RWPE1 (cell line): ENCODE measurements at regions not wholly inside any gene's neighbourhood (a gene's known extent, or its start where the extent isn't known, plus 50 kb on each side); places are given as distances from the start of the nearest gene placed in this dataset.

Experiments
- CTCF ChIA-PET: fragments of 350-600 bp; sonication (Branson Sonifier 250); formaldehyde crosslinking; extraction: SDS; loops from one replicate; lab custom pipeline; 2021; lab: Yijun Ruan, JAX
- POLR2A ChIA-PET: fragments of 400-600 bp; formaldehyde crosslinking; extraction: SDS; loops from one replicate; lab custom pipeline; 2020; ENCODE audit warnings: antibody characterized with exemption; ENCODE audit not compliant: low non-redundant PET; lab: Yijun Ruan, JAX
- DNase-seq: peaks from one replicate; pipeline ENCODE4 v3.0.0; 2012; ENCODE audit warnings: low spot score
- H3K27ac ChIP-seq: fragments of 450-650 bp; 2 replicates; pipeline ENCODE4 v1.5.1; 2017
- TF ChIP-seq, protein P1 (sequence below): fragments of 450-650 bp; conservative IDR thresholded peaks from 2 replicates; pipeline ENCODE4 v1.5.1; 2017; ENCODE audit warnings: low read depth, mild to moderate bottlenecking

GRCh38 chr17:79509008-79509407 lies 101.8 kb downstream of the RBFOX3 start:
- no peak for DNase-seq
- TF ChIP-seq, protein P1, sequence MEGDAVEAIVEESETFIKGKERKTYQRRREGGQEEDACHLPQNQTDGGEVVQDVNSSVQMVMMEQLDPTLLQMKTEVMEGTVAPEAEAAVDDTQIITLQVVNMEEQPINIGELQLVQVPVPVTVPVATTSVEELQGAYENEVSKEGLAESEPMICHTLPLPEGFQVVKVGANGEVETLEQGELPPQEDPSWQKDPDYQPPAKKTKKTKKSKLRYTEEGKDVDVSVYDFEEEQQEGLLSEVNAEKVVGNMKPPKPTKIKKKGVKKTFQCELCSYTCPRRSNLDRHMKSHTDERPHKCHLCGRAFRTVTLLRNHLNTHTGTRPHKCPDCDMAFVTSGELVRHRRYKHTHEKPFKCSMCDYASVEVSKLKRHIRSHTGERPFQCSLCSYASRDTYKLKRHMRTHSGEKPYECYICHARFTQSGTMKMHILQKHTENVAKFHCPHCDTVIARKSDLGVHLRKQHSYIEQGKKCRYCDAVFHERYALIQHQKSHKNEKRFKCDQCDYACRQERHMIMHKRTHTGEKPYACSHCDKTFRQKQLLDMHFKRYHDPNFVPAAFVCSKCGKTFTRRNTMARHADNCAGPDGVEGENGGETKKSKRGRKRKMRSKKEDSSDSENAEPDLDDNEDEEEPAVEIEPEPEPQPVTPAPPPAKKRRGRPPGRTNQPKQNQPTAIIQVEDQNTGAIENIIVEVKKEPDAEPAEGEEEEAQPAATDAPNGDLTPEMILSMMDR = no peak
- ChIA-PET CTCF (no interaction called here), POLR2A (no interaction called here)
- no peak overlapping the region for H3K27ac ChIP-seq

DNA sequence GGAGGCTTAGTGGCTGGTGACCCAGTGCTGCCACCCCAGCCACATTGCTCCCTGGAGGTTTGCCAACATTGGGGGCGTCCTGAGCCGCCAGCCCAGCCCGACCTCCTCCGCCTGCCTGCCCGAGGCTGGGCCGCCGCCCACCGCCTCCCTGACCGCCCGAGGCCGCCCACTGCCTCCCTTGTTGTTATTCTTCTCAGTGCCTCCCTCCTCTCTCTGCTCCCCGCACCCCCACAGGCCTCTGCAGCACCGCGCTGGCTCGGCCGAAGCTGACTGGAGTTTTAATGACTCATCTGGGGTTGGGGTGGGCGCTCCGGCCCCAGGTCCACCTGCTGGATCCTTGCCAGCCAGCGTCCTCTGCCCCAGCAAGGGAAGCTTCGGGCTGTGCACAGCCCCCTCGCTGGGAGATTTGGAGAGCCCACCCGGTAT lies 102.5 kb downstream of the RBFOX3 start:
- ChIA-PET CTCF (no interaction called here), POLR2A (no interaction called here)
- H3K27ac ChIP-seq = no peak overlapping the region
- no peak for DNase-seq
- TF ChIP-seq, protein P1 = no peak

GRCh38 chr17:79506955-79507354 lies 103.9 kb downstream of the RBFOX3 start:
- ChIA-PET POLR2A (no interaction called here), CTCF (interaction anchor here (0.7 kb wide), 1 partner anchor 106 kb away, joined by 4 read pairs; no protein-coding TSS in a partner anchor)
- no peak overlapping the region for H3K27ac ChIP-seq
- no peak for DNase-seq
- TF ChIP-seq, protein P1 = no peak

GRCh38 chr17:79506150-79506870 lies 104.5 kb downstream of the RBFOX3 start:
- TF ChIP-seq, protein P1 = no peak
- no peak overlapping the region for H3K27ac ChIP-seq
- DNase-seq = no peak
- CTCF ChIA-PET = no interaction called here
- POLR2A ChIA-PET = no interaction called here

DNA sequence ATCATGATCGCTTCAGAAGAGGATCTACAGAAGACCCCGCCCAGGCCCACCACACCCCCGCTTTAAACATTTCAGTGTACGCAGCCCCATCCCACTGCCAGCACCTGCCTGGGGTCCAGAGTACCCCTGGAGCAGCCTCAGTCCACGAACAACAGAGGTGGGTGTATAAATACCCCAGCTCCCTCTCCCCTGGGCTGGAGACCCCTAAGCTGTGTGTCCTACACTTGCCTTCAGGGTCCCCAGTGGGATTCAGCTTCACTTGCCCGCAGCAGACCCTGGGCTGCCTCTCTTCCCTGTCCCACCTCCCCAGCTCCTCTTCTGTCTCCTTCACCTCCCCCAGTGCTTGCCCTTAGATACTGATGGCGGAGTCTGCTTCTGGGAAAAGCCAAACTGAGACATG lies 105.7 kb downstream of the RBFOX3 start:
- ChIA-PET POLR2A (no interaction called here), CTCF (no interaction called here)
- no peak overlapping the region for H3K27ac ChIP-seq
- DNase-seq = no peak
- TF ChIP-seq, protein P1 = no peak

- DNase-seq = no peak
- H3K27ac ChIP-seq = no peak overlapping the region
- TF ChIP-seq, protein P1 = no peak
- CTCF ChIA-PET = no interaction called here
- POLR2A ChIA-PET = no interaction called here
Observed at GRCh38 chr17:79504181-79504605, 106.7 kb downstream of the RBFOX3 start.
